Mucosa of descending colon (tissue), 3 donors: ENCODE measurements at regions not wholly inside any gene's neighbourhood (a gene's known extent, or its start where the extent isn't known, plus 50 kb on each side); places are given as distances from the start of the nearest gene placed in this dataset.
"Not testable (repeated sequence)": the region's sequence is repeated elsewhere in the genome, so short reads cannot be mapped to it uniquely, and the experiment has no call there.

Experiments used
- ATAC-seq: fragments of 200-7000 bp; cut with Tn5 transposase; one replicate; pipeline ENCODE4 v1.9.1; 2020; ENCODE audit warnings: mild to moderate bottlenecking, moderate library complexity
- DNase-seq, 3 donors: peaks; one replicate each; pipeline ENCODE4 v3.0.0-alpha.2; 2020
- H3K36me3 ChIP-seq: fragments of 200-600 bp; one replicate; pipeline ENCODE4 v1.8.0; 2021; ENCODE audit warnings: low read depth, mild to moderate bottlenecking
- H3K4me1 ChIP-seq: fragments of 200-600 bp; one replicate; pipeline ENCODE4 v1.8.0; 2021; ENCODE audit warnings: low read depth, mild to moderate bottlenecking
- H3K4me3 ChIP-seq: fragments of 200-600 bp; one replicate; pipeline ENCODE4 v1.8.0; 2021; ENCODE audit warnings: mild to moderate bottlenecking
- H3K9me3 ChIP-seq: fragments of 200-600 bp; one replicate; pipeline ENCODE4 v1.8.0; 2021; ENCODE audit warnings: mild to moderate bottlenecking
- intact Hi-C, 2 donors: fragments of 100-400 bp; cut with DNase I in 1 of 2; cut with micrococcal nuclease in 1 of 2; formaldehyde crosslinking; loops; one replicate each; pipeline versions ENCODE4 v1.11.0 to v1.11.1; 2022; cut with DNase I, micrococcal nuclease
- TF ChIP-seq, protein P1 (sequence below): fragments of 200-600 bp; IDR thresholded peaks from one replicate; pipeline ENCODE4 v1.8.0; 2022; ENCODE audit warnings: antibody characterized with exemption, mild to moderate bottlenecking
- donor health status: DM: no; HTN: no; CAD: no; lungs with moderate emphysema.
- donor health status: DM: no; HTN: no; CAD: no.
- donor health status: DM: no; HTN: yes; CAD: no.

DNA sequence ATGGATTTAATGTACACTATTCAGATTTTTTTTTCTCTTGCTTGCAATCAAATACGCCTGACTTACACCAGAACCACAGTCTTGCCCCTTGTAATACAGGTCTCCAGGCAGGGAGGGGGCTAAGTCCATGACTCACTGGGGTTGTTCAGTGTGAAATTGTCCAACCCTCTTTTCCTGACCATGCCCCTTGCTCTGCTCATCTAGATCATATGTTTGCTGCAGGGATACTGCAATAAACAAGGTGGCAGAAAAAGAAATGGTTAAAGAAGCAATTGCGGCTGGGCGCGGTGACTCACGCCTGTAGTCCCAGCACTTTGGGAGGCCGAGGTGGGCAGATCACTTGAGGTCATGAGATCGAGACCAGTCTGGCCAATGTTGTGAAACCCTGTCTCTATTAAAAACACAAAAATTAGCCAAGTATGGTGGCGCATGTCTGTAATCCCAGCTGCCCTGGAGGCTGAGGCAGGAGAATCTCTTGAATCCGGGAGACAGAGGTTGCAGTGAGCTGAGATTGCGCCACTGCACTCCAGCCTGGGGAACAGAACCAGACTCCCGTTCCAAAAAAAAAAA lies 85.5 kb downstream of the TMEM130 start:
- TF ChIP-seq, protein P1, sequence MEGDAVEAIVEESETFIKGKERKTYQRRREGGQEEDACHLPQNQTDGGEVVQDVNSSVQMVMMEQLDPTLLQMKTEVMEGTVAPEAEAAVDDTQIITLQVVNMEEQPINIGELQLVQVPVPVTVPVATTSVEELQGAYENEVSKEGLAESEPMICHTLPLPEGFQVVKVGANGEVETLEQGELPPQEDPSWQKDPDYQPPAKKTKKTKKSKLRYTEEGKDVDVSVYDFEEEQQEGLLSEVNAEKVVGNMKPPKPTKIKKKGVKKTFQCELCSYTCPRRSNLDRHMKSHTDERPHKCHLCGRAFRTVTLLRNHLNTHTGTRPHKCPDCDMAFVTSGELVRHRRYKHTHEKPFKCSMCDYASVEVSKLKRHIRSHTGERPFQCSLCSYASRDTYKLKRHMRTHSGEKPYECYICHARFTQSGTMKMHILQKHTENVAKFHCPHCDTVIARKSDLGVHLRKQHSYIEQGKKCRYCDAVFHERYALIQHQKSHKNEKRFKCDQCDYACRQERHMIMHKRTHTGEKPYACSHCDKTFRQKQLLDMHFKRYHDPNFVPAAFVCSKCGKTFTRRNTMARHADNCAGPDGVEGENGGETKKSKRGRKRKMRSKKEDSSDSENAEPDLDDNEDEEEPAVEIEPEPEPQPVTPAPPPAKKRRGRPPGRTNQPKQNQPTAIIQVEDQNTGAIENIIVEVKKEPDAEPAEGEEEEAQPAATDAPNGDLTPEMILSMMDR: no peak
- no peak for ATAC-seq
- intact Hi-C loops: no loop called here

DNA sequence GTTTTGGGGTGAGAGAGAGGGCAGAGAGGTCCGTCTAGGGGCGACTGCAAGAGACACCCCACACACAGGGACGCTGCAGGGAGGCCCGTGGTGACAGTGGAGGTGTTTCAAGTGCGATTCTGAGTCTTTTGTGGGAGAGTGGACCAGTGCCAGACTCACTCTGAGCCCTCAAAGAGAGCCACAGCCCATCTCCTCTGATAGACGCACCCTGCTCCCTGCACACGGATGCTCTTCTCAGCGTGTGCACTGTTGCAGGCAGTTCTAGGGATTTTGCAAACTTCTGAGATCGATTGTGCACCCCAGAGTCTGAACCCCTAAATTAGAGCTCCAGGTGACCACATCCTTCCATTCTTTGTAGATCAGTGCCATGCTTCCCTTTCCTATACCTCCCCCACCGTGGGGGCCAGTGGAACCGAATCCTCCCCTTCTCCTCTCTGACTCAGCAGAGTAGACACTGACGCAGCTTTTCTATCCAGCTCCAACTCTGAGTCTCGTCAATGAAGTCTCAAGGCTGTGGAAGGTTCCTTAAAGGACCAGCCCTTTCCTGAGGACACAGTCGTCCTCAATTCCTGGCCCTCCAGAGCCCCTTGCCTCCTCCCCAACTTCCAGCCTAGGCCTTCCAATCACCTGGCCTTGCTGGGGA lies 83.8 kb downstream of the TMEM130 start:
- H3K4me3 ChIP-seq: no peak overlapping the region
- DNase-seq (no peak), ATAC-seq (no peak)
- TF ChIP-seq, protein P1: no peak
- no peaks in the 10 kb centered on the region for H3K36me3 ChIP-seq
- no peaks in the 10 kb centered on the region for H3K4me1 ChIP-seq
- H3K9me3 ChIP-seq: no peaks in the 10 kb centered on the region
- intact Hi-C loops: no loop called here

More for the DNA sequence above, 85.5 kb downstream of the TMEM130 start:
- no peaks in the 10 kb centered on the region for H3K9me3 ChIP-seq
- no peak for DNase-seq
- H3K4me3 ChIP-seq: no peak overlapping the region
- H3K36me3 ChIP-seq: no peaks in the 10 kb centered on the region
- H3K4me1 ChIP-seq: no peaks in the 10 kb centered on the region

DNA sequence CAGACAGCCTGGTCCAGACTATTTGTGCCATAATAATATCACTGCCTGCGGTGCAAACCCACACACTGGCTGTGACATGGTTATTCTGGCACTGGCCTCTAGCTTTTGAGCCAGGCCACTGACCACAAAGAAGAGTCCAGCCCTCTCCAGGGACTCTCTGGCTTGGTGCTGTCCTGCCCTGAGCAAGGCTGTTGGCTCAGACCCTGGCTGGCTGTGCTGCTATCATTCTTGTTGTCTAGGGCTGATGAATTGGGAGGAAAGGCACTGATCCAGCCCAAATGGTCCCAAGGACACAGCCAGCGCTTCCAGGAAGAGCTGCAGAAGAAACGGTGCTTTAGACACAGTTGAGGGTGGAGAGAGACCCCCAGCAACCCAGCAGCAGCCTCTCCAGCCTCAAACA lies 80.8 kb downstream of the TMEM130 start:
- no peaks in the 10 kb centered on the region for H3K4me1 ChIP-seq
- DNase-seq (no peak), ATAC-seq (no peak)
- no peaks in the 10 kb centered on the region for H3K9me3 ChIP-seq
- no peak overlapping the region for H3K4me3 ChIP-seq
- H3K36me3 ChIP-seq: no peaks in the 10 kb centered on the region
- TF ChIP-seq, protein P1: no peak
- intact Hi-C loops: no loop called here

DNA sequence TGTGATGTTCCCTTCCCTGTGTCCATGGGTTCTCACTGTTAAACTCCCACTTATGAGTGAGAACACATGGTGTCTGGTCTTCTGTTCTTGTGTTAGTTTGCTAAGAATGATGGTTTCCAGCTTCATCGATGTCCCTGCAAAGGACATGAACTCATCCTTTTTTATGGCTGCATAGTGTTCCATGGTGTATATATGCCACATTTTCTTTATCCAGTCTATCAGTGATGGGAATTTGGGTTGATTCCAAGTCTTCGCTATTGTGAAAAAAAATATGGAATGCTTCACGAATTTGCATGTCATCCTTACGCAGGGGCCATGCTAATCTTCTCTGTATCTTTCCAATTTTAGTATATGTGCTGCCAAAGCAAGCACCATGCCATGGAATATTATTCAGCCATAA lies 75.4 kb downstream of the TMEM130 start:
- H3K36me3 ChIP-seq, ATAC-seq, intact Hi-C loops, H3K4me1 ChIP-seq, H3K4me3 ChIP-seq, H3K9me3 ChIP-seq, DNase-seq: not testable (repeated sequence)

DNA sequence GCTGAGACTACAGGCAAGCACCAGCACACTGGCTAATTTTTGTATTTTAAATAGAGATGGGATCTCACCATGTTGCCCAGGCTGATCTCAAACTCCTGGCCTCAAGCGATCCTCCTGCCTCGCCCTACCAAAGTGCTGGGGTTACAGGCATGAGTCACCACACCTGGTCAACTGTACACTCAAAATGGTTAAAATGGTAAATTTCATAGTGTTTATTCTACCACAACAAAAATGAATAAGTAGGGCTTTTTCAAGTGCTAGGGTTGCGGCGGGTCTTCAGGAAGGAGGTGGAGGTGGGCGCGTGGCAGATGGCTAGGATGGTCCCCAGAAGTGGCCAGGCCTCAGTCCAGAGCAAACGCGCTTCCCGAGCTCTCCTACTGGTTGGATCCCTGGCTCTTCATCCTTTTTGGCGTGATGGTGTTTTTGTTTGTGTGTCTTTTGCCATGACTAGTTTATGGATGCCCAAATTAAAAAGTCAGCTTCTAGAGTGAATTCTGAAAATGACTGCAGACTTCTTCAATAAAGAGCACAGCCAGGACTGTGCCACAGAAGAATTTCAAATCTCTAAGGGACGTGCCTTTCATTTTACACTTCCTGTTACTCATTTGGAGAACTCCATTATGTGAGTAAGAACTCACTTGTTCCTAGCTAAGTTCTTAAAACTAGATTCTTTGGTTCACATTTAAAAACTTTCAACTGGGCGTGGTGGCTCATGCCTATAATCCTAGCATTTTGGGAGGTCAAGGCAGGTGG lies 73.9 kb downstream of the TMEM130 start:
- ATAC-seq (no peak), DNase-seq (no peak)
- TF ChIP-seq, protein P1: no peak
- no peaks in the 10 kb centered on the region for H3K36me3 ChIP-seq
- H3K9me3 ChIP-seq: peaks cover 3% of the 10 kb centered on the region
- no peaks in the 10 kb centered on the region for H3K4me1 ChIP-seq
- intact Hi-C loops: no loop called here
- no peak overlapping the region for H3K4me3 ChIP-seq
